ENCODE measurements at regions not wholly inside any gene's neighbourhood (a gene's known extent, or its start where the extent isn't known, plus 50 kb on each side); places are given as distances from the start of the nearest gene placed in this dataset.

- DNase-seq (ENCODE audit: extremely low read depth, insufficient read length) = no peak
- TF ChIP-seq CTCF (IDR thresholded peaks at IDR 0.05; ENCODE audit: insufficient read depth, low read length, poor library complexity, severe bottlenecking) = no peak
- Histone ChIP-seq H3K36me3 (ENCODE audit: control insufficient read depth, insufficient read depth, low read length) (no peaks in the 10 kb centered on the region), H3K27me3 (replicated peaks; ENCODE audit: control insufficient read depth, insufficient read depth, low read length) (no peaks in the 10 kb centered on the region), H3K4me3 (replicated peaks; ENCODE audit: low read depth, low read length) (no peak overlapping the region)
Observed at GRCh38 chr4:62320612-62321011, 1120.5 kb downstream of the ADGRL3 start.

GRCh38 chr4:62302710-62303109 lies 1102.6 kb downstream of the ADGRL3 start:
- Histone ChIP-seq H3K36me3 (ENCODE audit: control insufficient read depth, insufficient read depth, low read length) (no peaks in the 10 kb centered on the region), H3K4me3 (replicated peaks; ENCODE audit: low read depth, low read length) (no peak overlapping the region), H3K27me3 (replicated peaks; ENCODE audit: control insufficient read depth, insufficient read depth, low read length) (no peaks in the 10 kb centered on the region)
- no peak for DNase-seq (ENCODE audit: extremely low read depth, insufficient read length)
- no peak for TF ChIP-seq CTCF (IDR thresholded peaks at IDR 0.05; ENCODE audit: insufficient read depth, low read length, poor library complexity, severe bottlenecking)

- Histone ChIP-seq H3K36me3 (ENCODE audit: control insufficient read depth, insufficient read depth, low read length) (no peaks in the 10 kb centered on the region), H3K4me3 (replicated peaks; ENCODE audit: low read depth, low read length) (no peak overlapping the region), H3K27me3 (replicated peaks; ENCODE audit: control insufficient read depth, insufficient read depth, low read length) (no peaks in the 10 kb centered on the region)
- no peak for TF ChIP-seq CTCF (IDR thresholded peaks at IDR 0.05; ENCODE audit: insufficient read depth, low read length, poor library complexity, severe bottlenecking)
- no peak for DNase-seq (ENCODE audit: extremely low read depth, insufficient read length)
Observed at GRCh38 chr4:62301500-62301899, 1101.4 kb downstream of the ADGRL3 start.

- Histone ChIP-seq H3K4me3 (replicated peaks; ENCODE audit: low read depth, low read length) (no peak overlapping the region), H3K36me3 (ENCODE audit: control insufficient read depth, insufficient read depth, low read length) (no peaks in the 10 kb centered on the region), H3K27me3 (replicated peaks; ENCODE audit: control insufficient read depth, insufficient read depth, low read length) (no peaks in the 10 kb centered on the region)
- no peak for TF ChIP-seq CTCF (IDR thresholded peaks at IDR 0.05; ENCODE audit: insufficient read depth, low read length, poor library complexity, severe bottlenecking)
- DNase-seq (ENCODE audit: extremely low read depth, insufficient read length) = no peak
Observed at GRCh38 chr4:62293551-62293950, 1093.4 kb downstream of the ADGRL3 start.

GRCh38 chr4:62292911-62293310 lies 1092.8 kb downstream of the ADGRL3 start:
- DNase-seq (ENCODE audit: extremely low read depth, insufficient read length) = no peak
- no peak for TF ChIP-seq CTCF (IDR thresholded peaks at IDR 0.05; ENCODE audit: insufficient read depth, low read length, poor library complexity, severe bottlenecking)
- Histone ChIP-seq H3K4me3 (replicated peaks; ENCODE audit: low read depth, low read length) (no peak overlapping the region), H3K27me3 (replicated peaks; ENCODE audit: control insufficient read depth, insufficient read depth, low read length) (no peaks in the 10 kb centered on the region), H3K36me3 (ENCODE audit: control insufficient read depth, insufficient read depth, low read length) (no peaks in the 10 kb centered on the region)

GRCh38 chr4:62288808-62289541 lies 1088.8 kb downstream of the ADGRL3 start:
- Histone ChIP-seq H3K27me3 (replicated peaks; ENCODE audit: control insufficient read depth, insufficient read depth, low read length) (no peaks in the 10 kb centered on the region), H3K36me3 (ENCODE audit: control insufficient read depth, insufficient read depth, low read length) (no peaks in the 10 kb centered on the region), H3K4me3 (replicated peaks; ENCODE audit: low read depth, low read length) (no peak overlapping the region)
- no peak for TF ChIP-seq CTCF (IDR thresholded peaks at IDR 0.05; ENCODE audit: insufficient read depth, low read length, poor library complexity, severe bottlenecking)
- DNase-seq (ENCODE audit: extremely low read depth, insufficient read length) = no peak

Measured in GM06990 (cell line).